NB4 (cell line): ENCODE measurements at regions not wholly inside any gene's neighbourhood (a gene's known extent, or its start where the extent isn't known, plus 50 kb on each side); places are given as distances from the start of the nearest gene placed in this dataset.

ENCODE experiments used
- CTCF ChIP-seq: IDR thresholded peaks from one replicate; pipeline ENCODE4 v1.5.1; 2012; ENCODE audit warnings: low read depth, low read length
- POLR2A ChIP-seq: IDR thresholded peaks from 2 replicates; pipeline ENCODE4 v1.6.1; 2011; ENCODE audit warnings: mild to moderate bottlenecking; ENCODE audit not compliant: insufficient read length; ENCODE audit errors: extremely low read depth

- TF ChIP-seq CTCF: no peak
- no peak for TF ChIP-seq POLR2A
Measured at GRCh38 chr17:72399608-72400487, 279.0 kb downstream of the SOX9 start.
